ENCODE measurements at regions not wholly inside any gene's neighbourhood (a gene's known extent, or its start where the extent isn't known, plus 50 kb on each side); places are given as distances from the start of the nearest gene placed in this dataset.

DNA sequence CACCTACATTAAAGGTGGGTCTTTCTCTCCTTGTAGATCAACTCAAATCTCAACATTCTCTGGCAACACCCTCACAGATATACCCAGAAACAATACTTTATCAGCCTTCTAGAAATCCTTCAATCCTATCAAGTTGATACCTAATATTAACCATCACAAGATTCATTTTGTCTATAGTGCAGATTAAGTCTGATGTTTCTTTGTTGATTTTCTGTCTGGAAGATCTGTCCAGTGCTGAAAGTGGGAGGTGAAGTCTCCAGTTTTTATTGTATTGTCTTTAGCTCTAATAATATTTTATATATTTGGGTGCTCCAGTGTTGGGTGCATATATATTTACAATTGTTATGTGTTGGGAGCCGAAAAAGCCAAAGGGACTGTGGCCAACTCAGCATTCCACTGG, 493.9 kb upstream of the ADGRB3 start (continued):
- TF ChIP-seq, protein P1, sequence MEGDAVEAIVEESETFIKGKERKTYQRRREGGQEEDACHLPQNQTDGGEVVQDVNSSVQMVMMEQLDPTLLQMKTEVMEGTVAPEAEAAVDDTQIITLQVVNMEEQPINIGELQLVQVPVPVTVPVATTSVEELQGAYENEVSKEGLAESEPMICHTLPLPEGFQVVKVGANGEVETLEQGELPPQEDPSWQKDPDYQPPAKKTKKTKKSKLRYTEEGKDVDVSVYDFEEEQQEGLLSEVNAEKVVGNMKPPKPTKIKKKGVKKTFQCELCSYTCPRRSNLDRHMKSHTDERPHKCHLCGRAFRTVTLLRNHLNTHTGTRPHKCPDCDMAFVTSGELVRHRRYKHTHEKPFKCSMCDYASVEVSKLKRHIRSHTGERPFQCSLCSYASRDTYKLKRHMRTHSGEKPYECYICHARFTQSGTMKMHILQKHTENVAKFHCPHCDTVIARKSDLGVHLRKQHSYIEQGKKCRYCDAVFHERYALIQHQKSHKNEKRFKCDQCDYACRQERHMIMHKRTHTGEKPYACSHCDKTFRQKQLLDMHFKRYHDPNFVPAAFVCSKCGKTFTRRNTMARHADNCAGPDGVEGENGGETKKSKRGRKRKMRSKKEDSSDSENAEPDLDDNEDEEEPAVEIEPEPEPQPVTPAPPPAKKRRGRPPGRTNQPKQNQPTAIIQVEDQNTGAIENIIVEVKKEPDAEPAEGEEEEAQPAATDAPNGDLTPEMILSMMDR (IDR thresholded peaks at IDR 0.05; ENCODE audit: control extremely low read depth in 1 of 3, insufficient read depth in 1 of 3, low read depth in 1 of 3, low read length in 3 of 3) = no peak

All from H1 (cell line).